NCI-H2171 (cell line): ENCODE measurements at regions not wholly inside any gene's neighbourhood (a gene's known extent, or its start where the extent isn't known, plus 50 kb on each side); places are given as distances from the start of the nearest gene placed in this dataset.
"Not testable (repeated sequence)": the region's sequence is repeated elsewhere in the genome, so short reads cannot be mapped to it uniquely, and the experiment has no call there.

ENCODE experiments used
- DNase-seq: peaks from one replicate; lab custom pipeline; 2025; lab: John Stamatoyannopoulos, UW

- DNase-seq, result no peak
Observed at GRCh38 chr4:43619219-43619618, 726.7 kb downstream of the GRXCR1 start.

- not testable (repeated sequence) for DNase-seq
Observed at GRCh38 chr4:43637893-43638292, 745.4 kb downstream of the GRXCR1 start.

GRCh38 chr4:43651991-43652390, 759.5 kb downstream of the GRXCR1 start:
- DNase-seq, result no peak

GRCh38 chr4:43659547-43659946, 767.0 kb downstream of the GRXCR1 start:
- DNase-seq, result not testable (repeated sequence)

GRCh38 chr4:43672265-43672885, 776.2 kb downstream of the KCTD8 start:
- not testable (repeated sequence) for DNase-seq

GRCh38 chr4:43680421-43680820, 768.2 kb downstream of the KCTD8 start:
- DNase-seq, result no peak

GRCh38 chr4:43682551-43682950, 766.1 kb downstream of the KCTD8 start:
- DNase-seq, result no peak

GRCh38 chr4:43690116-43690515, 758.5 kb downstream of the KCTD8 start:
- no peak for DNase-seq

GRCh38 chr4:43693876-43694275, 754.7 kb downstream of the KCTD8 start:
- DNase-seq, result no peak

- no peak for DNase-seq
Observed at GRCh38 chr4:43709443-43709842, 739.2 kb downstream of the KCTD8 start.

GRCh38 chr4:43716721-43717395, 731.8 kb downstream of the KCTD8 start:
- DNase-seq, result peak; percentile 30

GRCh38 chr4:43718369-43718768, 730.2 kb downstream of the KCTD8 start:
- no peak for DNase-seq

GRCh38 chr4:43732829-43733426, 715.7 kb downstream of the KCTD8 start:
- no peak for DNase-seq

- no peak for DNase-seq
Observed at GRCh38 chr4:43742083-43742482, 706.5 kb downstream of the KCTD8 start.

- DNase-seq, result peak; percentile 20
Observed at GRCh38 chr4:43754566-43754965, 694.0 kb downstream of the KCTD8 start.

- no peak for DNase-seq
Observed at GRCh38 chr4:43757147-43757546, 691.5 kb downstream of the KCTD8 start.

- DNase-seq, result no peak
Observed at GRCh38 chr4:43758836-43759235, 689.8 kb downstream of the KCTD8 start.

GRCh38 chr4:43763029-43763610, 685.5 kb downstream of the KCTD8 start:
- no peak for DNase-seq

- DNase-seq, result no peak
Observed at GRCh38 chr4:43765514-43765913, 683.1 kb downstream of the KCTD8 start.

- DNase-seq, result no peak
Observed at GRCh38 chr4:43766648-43767047, 682.0 kb downstream of the KCTD8 start.

- peak; percentile 3 for DNase-seq
Observed at GRCh38 chr4:43776371-43776770, 672.2 kb downstream of the KCTD8 start.

GRCh38 chr4:43778187-43778915, 670.3 kb downstream of the KCTD8 start:
- DNase-seq, result no peak
